DMS 273 (cell line): ENCODE measurements at regions not wholly inside any gene's neighbourhood (a gene's known extent, or its start where the extent isn't known, plus 50 kb on each side); places are given as distances from the start of the nearest gene placed in this dataset.
"Not testable (repeated sequence)": the region's sequence is repeated elsewhere in the genome, so short reads cannot be mapped to it uniquely, and the experiment has no call there.

Experiments used
- DNase-seq: peaks from one replicate; lab custom pipeline; 2025; ENCODE audit not compliant: unreplicated experiment; lab: John Stamatoyannopoulos, UW

GRCh38 chr17:61539728-61540127 lies 51.3 kb downstream of the NACA2 start:
- DNase-seq = not testable (repeated sequence)

- no peak for DNase-seq
Observed at GRCh38 chr17:61538480-61538879, 52.5 kb downstream of the NACA2 start.

- no peak for DNase-seq
Observed at GRCh38 chr17:61537264-61537771, 53.7 kb downstream of the NACA2 start.

GRCh38 chr17:61536422-61536955 lies 54.5 kb downstream of the NACA2 start:
- peak; percentile 16 for DNase-seq
